Smooth muscle cell (in vitro differentiated cells): ENCODE measurements at regions not wholly inside any gene's neighbourhood (a gene's known extent, or its start where the extent isn't known, plus 50 kb on each side); places are given as distances from the start of the nearest gene placed in this dataset.
"Not testable (repeated sequence)": the region's sequence is repeated elsewhere in the genome, so short reads cannot be mapped to it uniquely, and the experiment has no call there.

ENCODE experiments used
- DNase-seq: peaks from one replicate; lab custom pipeline; 2025; ENCODE audit not compliant: unreplicated experiment; lab: John Stamatoyannopoulos, UW
- H2AFZ ChIP-seq: fragments of 200-600 bp; sonication (generic); 2 replicates; pipeline ENCODE4 v1.6.0; 2016; ENCODE audit warnings: antibody characterized with exemption, low read depth, mild to moderate bottlenecking
- H3F3A ChIP-seq: fragments of 200-600 bp; sonication (generic); 2 replicates; pipeline ENCODE4 v1.6.0; 2017; ENCODE audit warnings: antibody characterized with exemption, low read depth
- H3K27ac ChIP-seq: fragments of 200-600 bp; sonication (generic); 2 replicates; pipeline ENCODE4 v1.5.1; 2016; ENCODE audit warnings: low read depth, mild to moderate bottlenecking
- H3K27me3 ChIP-seq: fragments of 200-600 bp; sonication (generic); 2 replicates; pipeline ENCODE4 v1.6.1; 2016; ENCODE audit warnings: low read depth, mild to moderate bottlenecking
- H3K36me3 ChIP-seq: fragments of 200-600 bp; sonication (generic); 2 replicates; pipeline ENCODE4 v1.5.1; 2016; ENCODE audit warnings: low read depth
- H3K4me1 ChIP-seq: fragments of 200-600 bp; sonication (generic); 2 replicates; pipeline ENCODE4 v1.5.1; 2016; ENCODE audit warnings: low read depth
- H3K4me2 ChIP-seq: fragments of 200-600 bp; sonication (generic); 2 replicates; pipeline ENCODE4 v1.6.0; 2016; ENCODE audit warnings: mild to moderate bottlenecking
- H3K4me3 ChIP-seq: fragments of 200-600 bp; sonication (generic); 2 replicates; pipeline ENCODE4 v1.5.1; 2016; ENCODE audit warnings: mild to moderate bottlenecking
- H3K79me2 ChIP-seq: fragments of 200-600 bp; sonication (generic); 2 replicates; pipeline ENCODE4 v1.6.0; 2016; ENCODE audit warnings: low read depth, mild to moderate bottlenecking
- H3K9ac ChIP-seq: fragments of 200-600 bp; sonication (generic); 2 replicates; pipeline ENCODE4 v1.6.0; 2016; ENCODE audit warnings: low read depth
- H3K9me3 ChIP-seq: fragments of 200-600 bp; sonication (generic); replicated peaks from 2 replicates; pipeline ENCODE4 v1.5.1; 2016; ENCODE audit warnings: low read depth
- H4K20me1 ChIP-seq: fragments of 200-600 bp; sonication (generic); 2 replicates; pipeline ENCODE4 v1.6.0; 2016; ENCODE audit warnings: low read depth
- CTCF ChIP-seq: fragments of 200-600 bp; sonication (generic); IDR thresholded peaks from 2 replicates; pipeline ENCODE4 v1.5.1; 2017; ENCODE audit warnings: borderline replicate concordance, mild to moderate bottlenecking, antibody characterized with exemption; ENCODE audit not compliant: insufficient read depth, poor library complexity, severe bottlenecking
- WGBS: methylation state at CpG from one replicate; pipeline ENCODE4 v1.1.7; 2016; ENCODE audit warnings: low lambda C conversion rate; 5-methylcytosine and 5-hydroxymethylcytosine counted together

GRCh38 chr11:127962416-127962815 lies 624.9 kb downstream of the ETS1 start:
- Histone ChIP-seq H3K27me3 (no peaks in the 10 kb centered on the region), H3K4me1 (no peaks in the 10 kb centered on the region), H3K79me2 (no peaks in the 10 kb centered on the region), H4K20me1 (no peaks in the 10 kb centered on the region), H3K36me3 (no peaks in the 10 kb centered on the region), H3K4me3 (no peak overlapping the region), H2AFZ (no peak overlapping the region), H3F3A (no peaks in the 10 kb centered on the region), H3K9me3 (no peaks in the 10 kb centered on the region), H3K9ac (no peak overlapping the region), H3K4me2 (no peak overlapping the region), H3K27ac (no peak overlapping the region)
- WGBS: 97% methylated on average over 1 of the region's 1 CpG
- DNase-seq: no peak
- no peak for TF ChIP-seq CTCF

- 59% methylated on average over 2 of the region's 2 CpGs for WGBS
- no peaks in the 10 kb centered on the region for H3K27me3 ChIP-seq
- H3K36me3 ChIP-seq: no peaks in the 10 kb centered on the region
- H3F3A ChIP-seq: no peaks in the 10 kb centered on the region
- H3K4me3 ChIP-seq: no peak overlapping the region
- no peak overlapping the region for H3K9ac ChIP-seq
- DNase-seq: no peak
- no peaks in the 10 kb centered on the region for H3K4me1 ChIP-seq
- H3K79me2 ChIP-seq: no peaks in the 10 kb centered on the region
- H3K4me2 ChIP-seq: no peak overlapping the region
- no peak overlapping the region for H3K27ac ChIP-seq
- TF ChIP-seq CTCF: no peak
- H4K20me1 ChIP-seq: no peaks in the 10 kb centered on the region
- no peaks in the 10 kb centered on the region for H3K9me3 ChIP-seq
- no peak overlapping the region for H2AFZ ChIP-seq
Measured at GRCh38 chr11:127950162-127950561, 637.2 kb downstream of the ETS1 start.

GRCh38 chr11:127943763-127944162 lies 643.6 kb downstream of the ETS1 start:
- Histone ChIP-seq H3K9ac (no peak overlapping the region), H3K36me3 (no peaks in the 10 kb centered on the region), H3K9me3 (no peaks in the 10 kb centered on the region), H3K4me1 (no peaks in the 10 kb centered on the region), H3K27ac (no peak overlapping the region), H3F3A (no peaks in the 10 kb centered on the region), H4K20me1 (no peaks in the 10 kb centered on the region), H2AFZ (no peak overlapping the region), H3K79me2 (no peaks in the 10 kb centered on the region), H3K4me3 (no peak overlapping the region), H3K4me2 (no peak overlapping the region), H3K27me3 (no peaks in the 10 kb centered on the region)
- DNase-seq: no peak
- WGBS: 78% methylated on average over 4 of the region's 4 CpGs
- TF ChIP-seq CTCF: no peak

- Histone ChIP-seq H3K36me3 (no peaks in the 10 kb centered on the region), H3K79me2 (no peaks in the 10 kb centered on the region), H2AFZ (no peak overlapping the region), H3K27ac (no peak overlapping the region), H3K4me2 (no peak overlapping the region), H3F3A (no peaks in the 10 kb centered on the region), H3K27me3 (no peaks in the 10 kb centered on the region), H4K20me1 (no peaks in the 10 kb centered on the region), H3K4me3 (no peak overlapping the region), H3K9me3 (no peaks in the 10 kb centered on the region), H3K9ac (no peak overlapping the region), H3K4me1 (no peaks in the 10 kb centered on the region)
- TF ChIP-seq CTCF: no peak
- whole genome bisulfite sequencing: 92% methylated on average over 5 of the region's 5 CpGs
- no peak for DNase-seq
Measured at GRCh38 chr11:127943152-127943551, 644.2 kb downstream of the ETS1 start.

- H3K4me2 ChIP-seq, H3K4me3 ChIP-seq, H3F3A ChIP-seq, H3K36me3 ChIP-seq, H4K20me1 ChIP-seq, H3K9me3 ChIP-seq, H3K27me3 ChIP-seq, H3K79me2 ChIP-seq, H3K9ac ChIP-seq, DNase-seq, H2AFZ ChIP-seq, H3K4me1 ChIP-seq, H3K27ac ChIP-seq: not testable (repeated sequence)
- 92% methylated on average over 17 of the region's 17 CpGs for WGBS
Measured at GRCh38 chr11:127941554-127941953, 645.8 kb downstream of the ETS1 start.
